Pancreas (tissue), 10 donors: ENCODE measurements at regions not wholly inside any gene's neighbourhood (a gene's known extent, or its start where the extent isn't known, plus 50 kb on each side); places are given as distances from the start of the nearest gene placed in this dataset.

Experiments
- ATAC-seq, 4 donors: fragments of 200-7000 bp; cut with Tn5 transposase; one replicate each; pipeline versions ENCODE4 v1.8.0 to v1.9.1; 2020; ENCODE audit warnings: mild to moderate bottlenecking in 4 of 4, moderate library complexity in 4 of 4
- DNase-seq, 6 donors: peaks; one replicate each; pipeline ENCODE4 v3.0.0-alpha.2; 2020
- FAIRE-seq: peaks from 2 replicates; lab custom pipeline; 2012; peaks lifted over from hg19 to GRCh38; lab: Jason Lieb, UNC
- H3K27ac ChIP-seq, 4 donors: fragments of 200-600 bp; sonication (generic); 1 replicate in 3 of 4; 2 replicates in 1 of 4; pipeline versions ENCODE4 v1.5.0 to v1.8.0; 2020
- H3K27me3 ChIP-seq, 4 donors: fragments of 200-600 bp; one replicate each; pipeline ENCODE4 v1.8.0; 2021
- H3K36me3 ChIP-seq, 3 donors: fragments of 200-600 bp; sonication (generic) in 1 of 3; one replicate each; pipeline versions ENCODE4 v1.5.0 to v1.8.0; 2020 to 2021
- H3K4me1 ChIP-seq, 3 donors: fragments of 200-600 bp; one replicate each; pipeline ENCODE4 v1.8.0; 2021
- H3K4me3 ChIP-seq, 4 donors: fragments of 200-600 bp; sonication (generic) in 2 of 4; one replicate each; pipeline versions ENCODE4 v1.5.0 to v1.8.0; 2020 to 2021
- H3K9me3 ChIP-seq, 4 donors: fragments of 200-600 bp; one replicate each; pipeline ENCODE4 v1.8.0; 2021
- WGBS, 2 donors: extraction: QIAGEN DNeasy Blood & Tissue Kit; methylation state at CpG; one replicate each; pipeline ENCODE4 v1.1.7; 2013; 5-methylcytosine and 5-hydroxymethylcytosine counted together
- intact Hi-C, 3 donors: fragments of 100-400 bp; cut with DNase I; formaldehyde crosslinking; loops; one replicate each; pipeline versions ENCODE4 v1.11.1 to v1.14.2; 2022
- TF ChIP-seq, protein P1 (sequence below), 4 donors: fragments of 200-600 bp; sonication (generic) in 3 of 4; IDR thresholded peaks; one replicate each; pipeline versions ENCODE4 v1.5.0 to v1.8.0; 2021; ENCODE audit warnings: antibody characterized with exemption in 4 of 4
- donor health status: healthy with polysubstance abuse.
- donor health status: DM: no; HTN: no; CAD: no; lungs with moderate emphysema.
- donor health status: DM: no; HTN: no; CAD: no.
- donor health status: control.
- donor health status: control.
- donor health status: Bipolar disorder and iron deficiency.
- donor health status: DM: yes; HTN: yes; CAD: no.
- donor health status: DM: no; HTN: no; CAD: no.
- donor health status: DM: no; HTN: no; CAD: no.
- donor health status: DM: yes; HTN: yes; CAD: no.

DNA sequence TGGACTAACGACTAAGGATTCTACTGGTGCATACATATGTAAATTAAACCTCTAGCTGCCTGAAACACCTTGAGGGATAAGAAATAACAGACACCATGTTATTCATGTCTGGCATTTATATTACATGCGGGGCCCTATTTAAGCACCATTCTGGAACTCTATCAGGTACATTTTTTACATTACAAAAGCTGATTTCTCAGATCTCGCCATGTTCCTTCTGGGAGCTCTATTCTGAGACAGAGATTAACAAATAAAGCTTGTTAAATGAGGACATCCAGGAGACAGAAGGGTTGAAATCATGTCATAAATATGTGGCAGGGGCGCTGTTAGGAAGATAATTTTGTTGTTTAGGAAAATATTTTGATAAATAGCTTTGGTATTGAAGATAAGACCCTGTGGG, 93.4 kb upstream of the SLIT3 start:
- Histone ChIP-seq H3K27me3 (no peaks in the 10 kb centered on the region), H3K4me1 (no peaks in the 10 kb centered on the region), H3K9me3 (no peaks in the 10 kb centered on the region), H3K27ac (no peak overlapping the region), H3K4me3 (no peak overlapping the region), H3K36me3 (no peaks in the 10 kb centered on the region)
- ATAC-seq (no peak), FAIRE-seq (no peak), DNase-seq (no peak)
- TF ChIP-seq, protein P1, sequence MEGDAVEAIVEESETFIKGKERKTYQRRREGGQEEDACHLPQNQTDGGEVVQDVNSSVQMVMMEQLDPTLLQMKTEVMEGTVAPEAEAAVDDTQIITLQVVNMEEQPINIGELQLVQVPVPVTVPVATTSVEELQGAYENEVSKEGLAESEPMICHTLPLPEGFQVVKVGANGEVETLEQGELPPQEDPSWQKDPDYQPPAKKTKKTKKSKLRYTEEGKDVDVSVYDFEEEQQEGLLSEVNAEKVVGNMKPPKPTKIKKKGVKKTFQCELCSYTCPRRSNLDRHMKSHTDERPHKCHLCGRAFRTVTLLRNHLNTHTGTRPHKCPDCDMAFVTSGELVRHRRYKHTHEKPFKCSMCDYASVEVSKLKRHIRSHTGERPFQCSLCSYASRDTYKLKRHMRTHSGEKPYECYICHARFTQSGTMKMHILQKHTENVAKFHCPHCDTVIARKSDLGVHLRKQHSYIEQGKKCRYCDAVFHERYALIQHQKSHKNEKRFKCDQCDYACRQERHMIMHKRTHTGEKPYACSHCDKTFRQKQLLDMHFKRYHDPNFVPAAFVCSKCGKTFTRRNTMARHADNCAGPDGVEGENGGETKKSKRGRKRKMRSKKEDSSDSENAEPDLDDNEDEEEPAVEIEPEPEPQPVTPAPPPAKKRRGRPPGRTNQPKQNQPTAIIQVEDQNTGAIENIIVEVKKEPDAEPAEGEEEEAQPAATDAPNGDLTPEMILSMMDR (IDR thresholded peaks at IDR 0.05), result no peak
- WGBS, 2 donors, result 58 to 71% methylated on average over 4 of the region's 4 CpGs
- intact Hi-C loops, result no loop called here

DNA sequence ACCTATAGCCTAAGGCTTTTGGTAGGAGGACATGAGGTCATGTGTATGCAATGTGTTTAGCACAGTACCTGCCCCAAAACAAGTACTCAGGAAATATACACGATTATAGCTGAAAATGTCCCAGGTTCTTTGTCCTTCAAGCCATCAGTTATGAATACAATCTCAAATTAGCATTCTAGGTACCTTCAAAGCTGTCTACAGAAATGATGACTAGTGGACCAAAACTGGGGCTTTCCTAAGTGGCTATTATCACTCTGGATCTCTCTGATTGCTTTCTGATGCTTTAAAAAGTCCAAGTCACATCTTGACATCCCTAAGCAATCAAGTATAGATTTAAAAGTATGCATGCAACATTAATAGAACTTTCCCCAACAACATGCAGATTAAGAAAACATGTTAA, 93.0 kb upstream of the SLIT3 start:
- WGBS, 2 donors, result 25 to 42% methylated on average over 1 of the region's 1 CpG
- FAIRE-seq (no peak), ATAC-seq (no peak), DNase-seq (no peak)
- no peaks in the 10 kb centered on the region for H3K27me3 ChIP-seq
- H3K4me3 ChIP-seq, result no peak overlapping the region
- no peaks in the 10 kb centered on the region for H3K9me3 ChIP-seq
- TF ChIP-seq, protein P1 (IDR thresholded peaks at IDR 0.05), result no peak
- intact Hi-C loops, result no loop called here
- no peak overlapping the region for H3K27ac ChIP-seq
- H3K36me3 ChIP-seq, result no peaks in the 10 kb centered on the region
- H3K4me1 ChIP-seq, result no peaks in the 10 kb centered on the region

DNA sequence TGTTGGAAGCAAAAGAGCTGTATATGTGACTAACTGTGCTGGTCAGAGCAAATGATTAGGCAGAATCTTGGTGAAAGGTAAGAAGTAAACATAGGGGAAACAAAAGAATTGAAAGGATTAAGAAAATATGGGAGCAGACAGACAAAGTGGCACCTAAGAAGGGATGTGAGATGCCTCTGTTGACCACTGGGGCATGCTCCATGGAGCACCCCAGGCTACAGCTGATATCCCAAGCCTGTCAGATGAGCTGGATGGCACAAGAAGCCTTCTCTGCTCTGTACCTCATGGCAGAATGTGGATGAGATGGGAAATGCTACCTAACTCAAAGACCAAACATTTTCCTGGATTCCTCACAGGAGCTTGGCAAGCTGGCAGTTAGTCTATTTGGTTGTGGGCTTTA, 89.3 kb upstream of the SLIT3 start:
- FAIRE-seq, result no peak
- TF ChIP-seq, protein P1 (IDR thresholded peaks at IDR 0.05), result no peak

DNA sequence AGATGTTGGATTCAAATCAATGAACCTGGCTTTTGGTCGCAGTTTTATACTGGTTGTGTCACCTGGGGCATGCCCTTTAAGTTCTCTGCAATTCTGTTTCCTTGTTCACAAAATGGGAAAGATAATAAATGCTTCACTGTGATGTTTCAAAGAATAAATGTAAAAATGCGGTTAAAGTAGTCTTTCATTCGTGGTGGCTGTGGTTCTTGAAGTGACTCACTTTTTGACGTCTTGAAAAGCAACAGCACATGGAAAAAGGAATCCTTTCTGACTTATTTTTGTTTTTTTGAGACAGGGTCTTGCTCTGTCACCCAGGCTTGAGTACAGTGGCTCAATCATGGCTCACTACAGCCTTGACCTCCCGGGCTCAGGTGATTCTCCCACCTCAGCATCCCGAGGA, 88.4 kb upstream of the SLIT3 start:
- Histone ChIP-seq H3K36me3 (no peaks in the 10 kb centered on the region), H3K4me1 (no peaks in the 10 kb centered on the region), H3K27ac (no peak overlapping the region), H3K27me3 (no peaks in the 10 kb centered on the region), H3K9me3 (no peaks in the 10 kb centered on the region), H3K4me3 (no peak overlapping the region)
- intact Hi-C loops, result no loop called here
- no peak for ATAC-seq
- no peak for FAIRE-seq
- DNase-seq, result no peak
- 68 to 84% methylated on average over 6 of the region's 6 CpGs for WGBS, 2 donors
- TF ChIP-seq, protein P1 (IDR thresholded peaks at IDR 0.05), result no peak

More for the DNA sequence above, 89.3 kb upstream of the SLIT3 start:
- Histone ChIP-seq H3K4me1 (no peaks in the 10 kb centered on the region), H3K27ac (no peak overlapping the region), H3K27me3 (no peaks in the 10 kb centered on the region), H3K36me3 (no peaks in the 10 kb centered on the region), H3K9me3 (no peaks in the 10 kb centered on the region), H3K4me3 (no peak overlapping the region)
- DNase-seq (no peak), ATAC-seq (no peak)
- intact Hi-C loops, result no loop called here

DNA sequence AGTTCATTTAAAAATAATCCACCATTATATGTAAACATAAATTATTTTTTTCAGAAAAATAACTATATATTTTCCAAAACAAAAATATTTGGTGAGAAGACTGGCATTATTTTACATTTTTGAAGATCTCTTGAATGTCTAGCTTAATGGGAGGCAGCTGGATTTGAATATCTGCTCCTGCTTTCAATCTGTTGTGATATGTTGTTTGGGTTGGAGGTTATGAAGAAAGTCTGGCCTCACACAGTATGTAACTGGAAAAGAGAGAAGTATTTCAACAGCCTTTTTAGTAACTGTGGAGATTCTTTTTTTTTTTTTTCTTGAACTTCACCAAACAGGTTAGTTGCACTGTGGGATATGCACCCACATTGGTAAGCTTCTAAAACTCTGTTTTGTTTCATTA, 84.7 kb upstream of the SLIT3 start:
- no peak overlapping the region for H3K4me3 ChIP-seq
- intact Hi-C loops, result no loop called here
- ATAC-seq, result no peak

More for the DNA sequence above, 84.7 kb upstream of the SLIT3 start:
- no peak for DNase-seq
- H3K4me1 ChIP-seq, result no peaks in the 10 kb centered on the region
- no peak overlapping the region for H3K27ac ChIP-seq
- H3K36me3 ChIP-seq, result no peaks in the 10 kb centered on the region
- FAIRE-seq, result no peak
- H3K9me3 ChIP-seq, result no peaks in the 10 kb centered on the region
- no peaks in the 10 kb centered on the region for H3K27me3 ChIP-seq
- TF ChIP-seq, protein P1 (IDR thresholded peaks at IDR 0.05), result no peak
